Loucy (cell line): ENCODE measurements at regions not wholly inside any gene's neighbourhood (a gene's known extent, or its start where the extent isn't known, plus 50 kb on each side); places are given as distances from the start of the nearest gene placed in this dataset.

Experiments
- H2AFZ ChIP-seq: fragments of 200-600 bp; sonication (generic); 2 replicates; pipeline ENCODE4 v1.6.0; 2016; ENCODE audit warnings: antibody characterized with exemption, mild to moderate bottlenecking, low read length, moderate library complexity
- H3F3A ChIP-seq: fragments of 200-600 bp; 2 replicates; pipeline ENCODE4 v1.6.0; 2016; ENCODE audit warnings: antibody characterized with exemption, low read depth, mild to moderate bottlenecking
- H3K27me3 ChIP-seq: fragments of 200-600 bp; sonication (generic); 2 replicates; pipeline ENCODE4 v1.6.1; 2014; ENCODE audit warnings: low read length, mild to moderate bottlenecking; ENCODE audit not compliant: insufficient read depth, poor library complexity, severe bottlenecking
- H3K36me3 ChIP-seq: fragments of 200-600 bp; sonication (generic); 2 replicates; pipeline ENCODE4 v1.6.1; 2016; ENCODE audit warnings: low read length; ENCODE audit not compliant: insufficient read depth
- H3K4me1 ChIP-seq: fragments of 200-600 bp; sonication (generic); 2 replicates; pipeline ENCODE4 v1.5.1; 2014; ENCODE audit warnings: low read length, mild to moderate bottlenecking; ENCODE audit not compliant: insufficient read depth, poor library complexity, severe bottlenecking
- H3K4me2 ChIP-seq: fragments of 200-600 bp; sonication (generic); 2 replicates; pipeline ENCODE4 v1.6.0; 2014; ENCODE audit warnings: antibody characterized with exemption, low read length, low read depth, mild to moderate bottlenecking; ENCODE audit not compliant: poor library complexity, severe bottlenecking
- H3K4me3 ChIP-seq: fragments of 200-600 bp; sonication (generic); 2 replicates; pipeline ENCODE4 v1.5.1; 2014; ENCODE audit warnings: low read length, mild to moderate bottlenecking, mixed read lengths; ENCODE audit not compliant: poor library complexity, severe bottlenecking
- H3K79me2 ChIP-seq: fragments of 200-600 bp; sonication (generic); 2 replicates; pipeline ENCODE4 v1.6.1; 2014; ENCODE audit warnings: low read length; ENCODE audit not compliant: insufficient read depth
- H3K9ac ChIP-seq: fragments of 200-600 bp; sonication (generic); 2 replicates; pipeline ENCODE4 v1.6.0; 2014; ENCODE audit warnings: mild to moderate bottlenecking, low read depth, low read length, moderate library complexity; ENCODE audit not compliant: poor library complexity, severe bottlenecking
- H3K9me2 ChIP-seq: fragments of 200-600 bp; sonication (generic); replicated peaks from 2 replicates; pipeline ENCODE4 v1.6.1; 2016; ENCODE audit warnings: low read depth, low read length, mixed read lengths
- H3K9me3 ChIP-seq: fragments of 200-600 bp; sonication (generic); 2 replicates; pipeline ENCODE4 v1.6.1; 2014; ENCODE audit warnings: mild to moderate bottlenecking, antibody characterized with exemption, low read length, low read depth; ENCODE audit not compliant: insufficient read depth
- H4K20me1 ChIP-seq: fragments of 200-600 bp; sonication (generic); 2 replicates; pipeline ENCODE4 v1.6.0; 2014; ENCODE audit warnings: antibody characterized with exemption, low read length, mild to moderate bottlenecking; ENCODE audit not compliant: insufficient read depth, poor library complexity, severe bottlenecking
- EZH2phosphoT487 ChIP-seq: fragments of 200-600 bp; IDR thresholded peaks from 2 replicates; pipeline ENCODE4 v1.6.1; 2018; ENCODE audit warnings: antibody characterized with exemption, mild to moderate bottlenecking, moderate library complexity, borderline replicate concordance
- TF ChIP-seq, protein P1 (sequence below): fragments of 200-600 bp; sonication (generic); conservative IDR thresholded peaks from 2 replicates; pipeline ENCODE4 v1.5.1; 2014; ENCODE audit warnings: mild to moderate bottlenecking, antibody characterized with exemption, low read length

DNA sequence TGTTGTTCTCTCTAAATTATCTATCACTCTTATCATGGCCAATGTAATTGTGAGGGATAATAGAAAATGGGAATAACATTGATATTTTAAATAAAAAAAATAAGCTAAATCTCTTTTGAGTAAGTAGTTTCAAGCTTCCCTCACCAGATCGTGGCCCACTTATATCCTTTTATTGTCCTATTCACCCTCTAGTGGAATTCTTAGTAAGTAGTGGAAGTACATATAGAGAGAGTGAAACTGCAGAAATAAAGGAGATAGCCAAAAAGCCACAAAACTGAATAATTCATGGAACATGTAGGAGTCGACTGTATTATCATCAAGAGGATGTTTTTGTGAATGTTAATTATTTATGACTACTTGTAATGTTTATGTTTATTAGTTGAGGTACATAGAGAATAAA lies 66.1 kb upstream of the DTNA start:
- no peaks in the 10 kb centered on the region for H3K36me3 ChIP-seq
- no peaks in the 10 kb centered on the region for H3K9me2 ChIP-seq
- H3K9me3 ChIP-seq: no peaks in the 10 kb centered on the region
- H3K4me1 ChIP-seq: no peaks in the 10 kb centered on the region
- H3K79me2 ChIP-seq: no peaks in the 10 kb centered on the region
- H3F3A ChIP-seq: no peaks in the 10 kb centered on the region
- no peak overlapping the region for H3K4me2 ChIP-seq
- TF ChIP-seq, protein P1, sequence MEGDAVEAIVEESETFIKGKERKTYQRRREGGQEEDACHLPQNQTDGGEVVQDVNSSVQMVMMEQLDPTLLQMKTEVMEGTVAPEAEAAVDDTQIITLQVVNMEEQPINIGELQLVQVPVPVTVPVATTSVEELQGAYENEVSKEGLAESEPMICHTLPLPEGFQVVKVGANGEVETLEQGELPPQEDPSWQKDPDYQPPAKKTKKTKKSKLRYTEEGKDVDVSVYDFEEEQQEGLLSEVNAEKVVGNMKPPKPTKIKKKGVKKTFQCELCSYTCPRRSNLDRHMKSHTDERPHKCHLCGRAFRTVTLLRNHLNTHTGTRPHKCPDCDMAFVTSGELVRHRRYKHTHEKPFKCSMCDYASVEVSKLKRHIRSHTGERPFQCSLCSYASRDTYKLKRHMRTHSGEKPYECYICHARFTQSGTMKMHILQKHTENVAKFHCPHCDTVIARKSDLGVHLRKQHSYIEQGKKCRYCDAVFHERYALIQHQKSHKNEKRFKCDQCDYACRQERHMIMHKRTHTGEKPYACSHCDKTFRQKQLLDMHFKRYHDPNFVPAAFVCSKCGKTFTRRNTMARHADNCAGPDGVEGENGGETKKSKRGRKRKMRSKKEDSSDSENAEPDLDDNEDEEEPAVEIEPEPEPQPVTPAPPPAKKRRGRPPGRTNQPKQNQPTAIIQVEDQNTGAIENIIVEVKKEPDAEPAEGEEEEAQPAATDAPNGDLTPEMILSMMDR: no peak
- TF ChIP-seq EZH2phosphoT487: no peak
- no peak overlapping the region for H2AFZ ChIP-seq
- H3K27me3 ChIP-seq: no peaks in the 10 kb centered on the region
- H3K4me3 ChIP-seq: no peak overlapping the region
- H4K20me1 ChIP-seq: no peaks in the 10 kb centered on the region
- no peak overlapping the region for H3K9ac ChIP-seq

DNA sequence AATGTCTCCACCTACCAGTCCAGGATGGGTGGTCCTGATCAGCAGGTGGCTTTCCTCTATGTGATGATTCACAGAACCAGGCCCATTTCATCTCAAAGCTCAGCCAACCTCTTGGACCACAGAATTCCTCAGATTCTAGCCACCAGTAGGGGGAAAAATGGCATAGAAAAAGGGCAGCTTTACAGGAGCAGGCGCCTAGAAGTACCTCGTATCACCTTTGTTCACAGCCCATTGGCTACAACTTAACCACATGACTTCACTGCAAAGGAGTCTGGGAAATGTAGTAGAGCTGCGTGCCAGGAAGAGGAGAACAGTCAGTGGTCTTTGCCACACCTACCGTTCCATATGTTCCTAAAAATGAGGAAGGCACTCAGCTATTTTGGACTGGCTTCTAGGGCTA lies 62.8 kb upstream of the DTNA start:
- Histone ChIP-seq H3F3A (no peaks in the 10 kb centered on the region), H4K20me1 (no peaks in the 10 kb centered on the region), H3K36me3 (no peaks in the 10 kb centered on the region), H3K9me3 (no peaks in the 10 kb centered on the region), H3K9ac (no peak overlapping the region), H3K4me1 (no peaks in the 10 kb centered on the region), H3K4me2 (no peak overlapping the region), H3K27me3 (no peaks in the 10 kb centered on the region), H3K4me3 (no peak overlapping the region), H2AFZ (no peak overlapping the region), H3K9me2 (no peaks in the 10 kb centered on the region), H3K79me2 (no peaks in the 10 kb centered on the region)
- no peak for TF ChIP-seq EZH2phosphoT487
- TF ChIP-seq, protein P1: no peak

DNA sequence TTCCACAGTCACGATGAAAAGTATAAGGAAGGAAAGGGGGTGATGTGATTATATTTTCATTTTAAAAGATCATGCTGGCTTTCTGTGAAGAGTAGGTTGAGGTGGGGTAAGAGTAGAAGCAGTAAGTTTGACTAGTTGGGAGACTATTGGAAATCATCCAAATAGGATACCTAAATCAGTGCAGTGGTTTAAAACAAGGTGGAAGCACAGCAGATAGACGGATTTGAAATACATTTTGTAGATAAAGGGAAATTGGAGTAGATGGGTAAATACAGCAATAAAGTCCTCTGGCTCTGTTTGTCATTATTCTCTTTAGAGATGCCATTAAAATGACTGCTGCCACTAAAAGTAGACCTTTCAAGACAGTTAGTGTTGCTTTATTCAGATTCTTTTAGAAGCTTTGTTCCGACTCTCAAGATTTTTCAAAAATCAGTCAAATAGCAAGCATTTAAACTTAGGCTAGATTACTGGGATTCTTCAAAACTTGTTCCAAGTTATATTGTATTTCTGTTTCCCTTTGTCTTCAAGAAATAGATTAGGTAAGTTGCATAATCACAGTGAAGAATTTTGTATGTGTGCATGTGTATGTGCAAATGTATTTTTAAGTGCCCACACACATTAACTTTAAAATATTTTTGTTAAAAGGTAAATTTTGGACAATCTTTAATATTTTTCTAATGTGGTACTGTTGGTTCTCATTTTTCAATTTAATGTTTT lies 61.7 kb upstream of the DTNA start:
- Histone ChIP-seq H3K9me3 (no peaks in the 10 kb centered on the region), H3K4me2 (no peak overlapping the region), H4K20me1 (no peaks in the 10 kb centered on the region), H3K79me2 (no peaks in the 10 kb centered on the region), H2AFZ (no peak overlapping the region), H3F3A (no peaks in the 10 kb centered on the region), H3K27me3 (no peaks in the 10 kb centered on the region), H3K4me3 (no peak overlapping the region), H3K9ac (no peak overlapping the region), H3K4me1 (no peaks in the 10 kb centered on the region), H3K36me3 (no peaks in the 10 kb centered on the region), H3K9me2 (no peaks in the 10 kb centered on the region)
- TF ChIP-seq, protein P1: no peak
- TF ChIP-seq EZH2phosphoT487: no peak
